ENCODE measurements at regions not wholly inside any gene's neighbourhood (a gene's known extent, or its start where the extent isn't known, plus 50 kb on each side); places are given as distances from the start of the nearest gene placed in this dataset.

DNA sequence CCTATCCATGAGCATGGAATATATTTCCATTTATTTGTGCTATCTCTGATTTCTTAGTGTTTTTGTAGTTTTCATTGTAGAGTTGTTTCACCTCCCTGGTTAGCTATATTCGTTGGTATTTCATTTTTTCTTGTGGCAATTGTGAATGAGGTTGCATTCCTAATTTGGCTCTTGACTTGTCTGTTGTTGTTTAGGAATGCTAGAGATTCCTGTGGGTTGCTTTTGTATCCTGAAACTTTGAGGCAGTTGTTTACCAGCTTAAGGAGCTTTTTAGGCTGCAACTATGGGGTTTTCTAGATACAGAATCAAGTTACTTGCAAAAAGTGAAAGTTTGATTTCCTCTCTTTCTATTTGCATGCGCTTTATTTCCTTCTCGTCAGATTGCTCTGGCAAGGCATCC, 304.7 kb upstream of the GRM3 start:
- TF ChIP-seq POLR2AphosphoS5 (IDR thresholded peaks at IDR 0.05; ENCODE audit: borderline replicate concordance, low read depth, low read length) (no peak), EZH2 (IDR thresholded peaks at IDR 0.05) (no peak), FOXP2 (optimal IDR thresholded peaks at IDR 0.05; ENCODE audit: control extremely low read depth, extremely low read length, insufficient read depth) (no peak)
- no peak for DNase-seq (ENCODE audit: low read depth, low spot score)

GRCh38 chr7:86328801-86329433, 314.8 kb upstream of the GRM3 start:
- H3K27ac ChIP-seq = no peak overlapping the region

More for the DNA sequence above, 304.7 kb upstream of the GRM3 start:
- H3K9ac ChIP-seq (ENCODE audit: insufficient read length) = no peak overlapping the region
- H3K9me3 ChIP-seq (ENCODE audit: low read depth, low read length) = no peaks in the 10 kb centered on the region
- no peaks in the 10 kb centered on the region for H3K36me3 ChIP-seq (ENCODE audit: insufficient read depth, low read length)
- H3K27ac ChIP-seq = no peak overlapping the region
- no peak overlapping the region for H3K4me3 ChIP-seq

GRCh38 chr7:86326847-86327246, 316.9 kb upstream of the GRM3 start:
- H3K36me3 ChIP-seq (ENCODE audit: insufficient read depth, low read length) = no peaks in the 10 kb centered on the region
- DNase-seq (ENCODE audit: low read depth, low spot score) = no peak
- no peak overlapping the region for H3K27ac ChIP-seq
- no peak overlapping the region for H3K9ac ChIP-seq (ENCODE audit: insufficient read length)
- no peaks in the 10 kb centered on the region for H3K9me3 ChIP-seq (ENCODE audit: low read depth, low read length)
- no peak overlapping the region for H3K4me3 ChIP-seq
- no peak for TF ChIP-seq POLR2AphosphoS5 (IDR thresholded peaks at IDR 0.05; ENCODE audit: borderline replicate concordance, low read depth, low read length)
- no peak for TF ChIP-seq FOXP2 (optimal IDR thresholded peaks at IDR 0.05; ENCODE audit: control extremely low read depth, extremely low read length, insufficient read depth)
- TF ChIP-seq EZH2 (IDR thresholded peaks at IDR 0.05) = no peak

More at GRCh38 chr7:86328801-86329433, 314.8 kb upstream of the GRM3 start:
- no peak for TF ChIP-seq POLR2AphosphoS5 (IDR thresholded peaks at IDR 0.05; ENCODE audit: borderline replicate concordance, low read depth, low read length)
- no peak for TF ChIP-seq EZH2 (IDR thresholded peaks at IDR 0.05)
- TF ChIP-seq FOXP2 (optimal IDR thresholded peaks at IDR 0.05; ENCODE audit: control extremely low read depth, extremely low read length, insufficient read depth) = no peak
- Histone ChIP-seq H3K4me3 (no peak overlapping the region), H3K9ac (ENCODE audit: insufficient read length) (no peak overlapping the region), H3K9me3 (ENCODE audit: low read depth, low read length) (no peaks in the 10 kb centered on the region), H3K36me3 (ENCODE audit: insufficient read depth, low read length) (no peaks in the 10 kb centered on the region)
- DNase-seq (ENCODE audit: low read depth, low spot score) = no peak

GRCh38 chr7:86320889-86321288, 322.8 kb upstream of the GRM3 start:
- Histone ChIP-seq H3K9me3 (ENCODE audit: low read depth, low read length) (no peaks in the 10 kb centered on the region), H3K4me3 (no peak overlapping the region), H3K36me3 (ENCODE audit: insufficient read depth, low read length) (no peaks in the 10 kb centered on the region), H3K9ac (ENCODE audit: insufficient read length) (no peak overlapping the region), H3K27ac (no peak overlapping the region)
- DNase-seq (ENCODE audit: low read depth, low spot score) = no peak
- TF ChIP-seq POLR2AphosphoS5 (IDR thresholded peaks at IDR 0.05; ENCODE audit: borderline replicate concordance, low read depth, low read length) = no peak
- no peak for TF ChIP-seq FOXP2 (optimal IDR thresholded peaks at IDR 0.05; ENCODE audit: control extremely low read depth, extremely low read length, insufficient read depth)
- TF ChIP-seq EZH2 (IDR thresholded peaks at IDR 0.05) = no peak

GRCh38 chr7:86320341-86320740, 323.4 kb upstream of the GRM3 start:
- no peak for TF ChIP-seq POLR2AphosphoS5 (IDR thresholded peaks at IDR 0.05; ENCODE audit: borderline replicate concordance, low read depth, low read length)
- no peak for TF ChIP-seq FOXP2 (optimal IDR thresholded peaks at IDR 0.05; ENCODE audit: control extremely low read depth, extremely low read length, insufficient read depth)
- TF ChIP-seq EZH2 (IDR thresholded peaks at IDR 0.05) = no peak
- Histone ChIP-seq H3K27ac (no peak overlapping the region), H3K9ac (ENCODE audit: insufficient read length) (no peak overlapping the region), H3K4me3 (no peak overlapping the region), H3K9me3 (ENCODE audit: low read depth, low read length) (no peaks in the 10 kb centered on the region), H3K36me3 (ENCODE audit: insufficient read depth, low read length) (no peaks in the 10 kb centered on the region)
- DNase-seq (ENCODE audit: low read depth, low spot score) = no peak

GRCh38 chr7:86313842-86314241, 329.9 kb upstream of the GRM3 start:
- no peaks in the 10 kb centered on the region for H3K36me3 ChIP-seq (ENCODE audit: insufficient read depth, low read length)
- no peak overlapping the region for H3K27ac ChIP-seq
- no peak for DNase-seq (ENCODE audit: low read depth, low spot score)
- H3K4me3 ChIP-seq = no peak overlapping the region
- H3K9me3 ChIP-seq (ENCODE audit: low read depth, low read length) = no peaks in the 10 kb centered on the region
- H3K9ac ChIP-seq (ENCODE audit: insufficient read length) = no peak overlapping the region
- no peak for TF ChIP-seq FOXP2 (optimal IDR thresholded peaks at IDR 0.05; ENCODE audit: control extremely low read depth, extremely low read length, insufficient read depth)
- no peak for TF ChIP-seq EZH2 (IDR thresholded peaks at IDR 0.05)
- no peak for TF ChIP-seq POLR2AphosphoS5 (IDR thresholded peaks at IDR 0.05; ENCODE audit: borderline replicate concordance, low read depth, low read length)

- Histone ChIP-seq H3K4me3 (no peak overlapping the region), H3K27ac (no peak overlapping the region), H3K9me3 (ENCODE audit: low read depth, low read length) (no peaks in the 10 kb centered on the region), H3K9ac (ENCODE audit: insufficient read length) (no peak overlapping the region), H3K36me3 (ENCODE audit: insufficient read depth, low read length) (no peaks in the 10 kb centered on the region)
- no peak for TF ChIP-seq FOXP2 (optimal IDR thresholded peaks at IDR 0.05; ENCODE audit: control extremely low read depth, extremely low read length, insufficient read depth)
- no peak for TF ChIP-seq POLR2AphosphoS5 (IDR thresholded peaks at IDR 0.05; ENCODE audit: borderline replicate concordance, low read depth, low read length)
- TF ChIP-seq EZH2 (IDR thresholded peaks at IDR 0.05) = no peak
- no peak for DNase-seq (ENCODE audit: low read depth, low spot score)
Measured at GRCh38 chr7:86301301-86301700, 342.4 kb upstream of the GRM3 start.

GRCh38 chr7:86295526-86295925, 348.2 kb upstream of the GRM3 start:
- TF ChIP-seq FOXP2 (optimal IDR thresholded peaks at IDR 0.05; ENCODE audit: control extremely low read depth, extremely low read length, insufficient read depth) (no peak), EZH2 (IDR thresholded peaks at IDR 0.05) (no peak), POLR2AphosphoS5 (IDR thresholded peaks at IDR 0.05; ENCODE audit: borderline replicate concordance, low read depth, low read length) (no peak)
- Histone ChIP-seq H3K4me3 (no peak overlapping the region), H3K27ac (no peak overlapping the region), H3K9me3 (ENCODE audit: low read depth, low read length) (no peaks in the 10 kb centered on the region), H3K36me3 (ENCODE audit: insufficient read depth, low read length) (no peaks in the 10 kb centered on the region), H3K9ac (ENCODE audit: insufficient read length) (no peak overlapping the region)
- DNase-seq (ENCODE audit: low read depth, low spot score) = no peak

Data from SK-N-MC (cell line).